Colonic mucosa (tissue), 4 donors: ENCODE measurements at regions not wholly inside any gene's neighbourhood (a gene's known extent, or its start where the extent isn't known, plus 50 kb on each side); places are given as distances from the start of the nearest gene placed in this dataset.

Source experiments
- DNase-seq: peaks from one replicate; pipeline ENCODE4 v3.0.0-alpha.2; 2020
- H3K27ac ChIP-seq: fragments of 200-600 bp; one replicate; pipeline ENCODE4 v1.8.0; 2021
- H3K27me3 ChIP-seq: fragments of 200-600 bp; one replicate; pipeline ENCODE4 v1.8.0; 2021
- H3K36me3 ChIP-seq: fragments of 200-600 bp; one replicate; pipeline ENCODE4 v1.8.0; 2021
- H3K4me1 ChIP-seq: fragments of 200-600 bp; one replicate; pipeline ENCODE4 v1.8.0; 2021; ENCODE audit warnings: mild to moderate bottlenecking
- H3K4me3 ChIP-seq: fragments of 200-600 bp; one replicate; pipeline ENCODE4 v1.8.0; 2021
- H3K9ac ChIP-seq, 2 donors: one replicate each; pipeline ENCODE4 v1.7.0; 2013; ENCODE audit warnings: control low read depth in 2 of 2, low read depth in 2 of 2, low read length in 2 of 2
- H3K9me3 ChIP-seq: fragments of 200-600 bp; one replicate; pipeline ENCODE4 v1.8.0; 2021
- intact Hi-C: fragments of 100-400 bp; cut with DNase I; formaldehyde crosslinking; loops from one replicate; pipeline ENCODE4 v1.14.1; 2022
- TF ChIP-seq, protein P1 (sequence below): fragments of 200-600 bp; IDR thresholded peaks from one replicate; pipeline ENCODE4 v1.8.0; 2022; ENCODE audit warnings: antibody characterized with exemption, mild to moderate bottlenecking
- donor health status: healthy.
- donor health status: DM: no; HTN: no; CAD: no.
- donor health status: DM: no; HTN: no; CAD: no.

DNA sequence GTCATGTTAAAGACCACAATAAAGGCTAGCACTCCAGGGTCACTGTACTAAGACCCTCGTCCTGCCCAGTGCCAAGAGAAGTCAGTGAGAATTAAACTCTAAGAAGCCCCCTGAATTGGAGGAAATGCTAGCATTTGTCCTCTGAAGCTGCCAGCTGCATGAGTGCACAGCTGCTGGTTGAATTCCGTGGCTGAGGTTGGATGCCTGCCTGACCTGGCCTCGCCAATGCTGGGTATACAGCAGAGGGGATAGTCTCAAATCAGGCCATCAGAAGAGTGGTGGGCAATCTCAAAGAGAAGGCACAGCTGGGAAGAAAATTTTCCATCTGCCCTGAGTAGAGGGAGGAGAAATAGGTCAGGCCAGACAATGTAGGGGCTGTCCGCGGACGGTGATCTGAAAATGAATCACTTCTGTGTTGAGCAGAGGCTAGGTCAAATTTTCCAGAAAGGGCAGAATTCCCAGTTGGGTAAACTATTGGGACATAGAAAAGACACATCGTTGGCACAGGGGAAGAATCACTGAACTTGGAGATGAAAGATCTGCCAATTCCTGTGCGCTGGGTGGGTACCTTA lies 110.5 kb upstream of the AGAP1 start:
- Histone ChIP-seq H3K4me3 (no peak overlapping the region), H3K27ac (no peak overlapping the region), H3K9me3 (no peaks in the 10 kb centered on the region), H3K9ac (no peak overlapping the region), H3K27me3 (no peaks in the 10 kb centered on the region), H3K4me1 (no peaks in the 10 kb centered on the region), H3K36me3 (no peaks in the 10 kb centered on the region)
- intact Hi-C loops = no loop called here
- TF ChIP-seq, protein P1, sequence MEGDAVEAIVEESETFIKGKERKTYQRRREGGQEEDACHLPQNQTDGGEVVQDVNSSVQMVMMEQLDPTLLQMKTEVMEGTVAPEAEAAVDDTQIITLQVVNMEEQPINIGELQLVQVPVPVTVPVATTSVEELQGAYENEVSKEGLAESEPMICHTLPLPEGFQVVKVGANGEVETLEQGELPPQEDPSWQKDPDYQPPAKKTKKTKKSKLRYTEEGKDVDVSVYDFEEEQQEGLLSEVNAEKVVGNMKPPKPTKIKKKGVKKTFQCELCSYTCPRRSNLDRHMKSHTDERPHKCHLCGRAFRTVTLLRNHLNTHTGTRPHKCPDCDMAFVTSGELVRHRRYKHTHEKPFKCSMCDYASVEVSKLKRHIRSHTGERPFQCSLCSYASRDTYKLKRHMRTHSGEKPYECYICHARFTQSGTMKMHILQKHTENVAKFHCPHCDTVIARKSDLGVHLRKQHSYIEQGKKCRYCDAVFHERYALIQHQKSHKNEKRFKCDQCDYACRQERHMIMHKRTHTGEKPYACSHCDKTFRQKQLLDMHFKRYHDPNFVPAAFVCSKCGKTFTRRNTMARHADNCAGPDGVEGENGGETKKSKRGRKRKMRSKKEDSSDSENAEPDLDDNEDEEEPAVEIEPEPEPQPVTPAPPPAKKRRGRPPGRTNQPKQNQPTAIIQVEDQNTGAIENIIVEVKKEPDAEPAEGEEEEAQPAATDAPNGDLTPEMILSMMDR = no peak
- DNase-seq = no peak

GRCh38 chr2:235384624-235385023 lies 109.2 kb upstream of the AGAP1 start:
- H3K27ac ChIP-seq = no peak overlapping the region

GRCh38 chr2:235389626-235390025 lies 104.2 kb upstream of the AGAP1 start:
- intact Hi-C loops = no loop called here
- no peak overlapping the region for H3K9ac ChIP-seq
- no peak overlapping the region for H3K4me3 ChIP-seq
- DNase-seq = no peak
- H3K27me3 ChIP-seq = no peaks in the 10 kb centered on the region
- H3K36me3 ChIP-seq = no peaks in the 10 kb centered on the region
- TF ChIP-seq, protein P1 = no peak
- no peaks in the 10 kb centered on the region for H3K9me3 ChIP-seq
- no peak overlapping the region for H3K27ac ChIP-seq
- no peaks in the 10 kb centered on the region for H3K4me1 ChIP-seq

More at GRCh38 chr2:235384624-235385023, 109.2 kb upstream of the AGAP1 start:
- Histone ChIP-seq H3K36me3 (no peaks in the 10 kb centered on the region), H3K4me3 (no peak overlapping the region), H3K27me3 (no peaks in the 10 kb centered on the region), H3K4me1 (no peaks in the 10 kb centered on the region), H3K9me3 (no peaks in the 10 kb centered on the region), H3K9ac (no peak overlapping the region)
- intact Hi-C loops = no loop called here
- TF ChIP-seq, protein P1 = no peak
- DNase-seq = no peak

GRCh38 chr2:235390108-235390815 lies 103.6 kb upstream of the AGAP1 start:
- TF ChIP-seq, protein P1 = no peak
- no peak overlapping the region for H3K27ac ChIP-seq
- H3K9me3 ChIP-seq = no peaks in the 10 kb centered on the region
- no peaks in the 10 kb centered on the region for H3K27me3 ChIP-seq
- intact Hi-C loops = no loop called here
- H3K36me3 ChIP-seq = no peaks in the 10 kb centered on the region
- no peak overlapping the region for H3K4me3 ChIP-seq
- peak; percentile 66 for DNase-seq
- no peaks in the 10 kb centered on the region for H3K4me1 ChIP-seq
- H3K9ac ChIP-seq = no peak overlapping the region

GRCh38 chr2:235390816-235391194 lies 103.0 kb upstream of the AGAP1 start:
- intact Hi-C loops = no loop called here
- Histone ChIP-seq H3K27ac (no peak overlapping the region), H3K4me3 (no peak overlapping the region), H3K4me1 (no peaks in the 10 kb centered on the region), H3K9me3 (no peaks in the 10 kb centered on the region), H3K36me3 (no peaks in the 10 kb centered on the region), H3K27me3 (no peaks in the 10 kb centered on the region), H3K9ac (no peak overlapping the region)
- no peak for DNase-seq
- TF ChIP-seq, protein P1 = no peak
